ENCODE measurements at regions not wholly inside any gene's neighbourhood (a gene's known extent, or its start where the extent isn't known, plus 50 kb on each side); places are given as distances from the start of the nearest gene placed in this dataset.

- Histone ChIP-seq H4K5ac (ENCODE audit: insufficient read length, low read depth, low read length) (no peak overlapping the region), H3K9ac (ENCODE audit: extremely low read depth, insufficient read length, low read length) (no peak overlapping the region), H2BK20ac (ENCODE audit: low read depth, low read length, poor library complexity, severe bottlenecking) (no peak overlapping the region), H3K79me2 (ENCODE audit: insufficient read depth, low read length) (no peaks in the 10 kb centered on the region), H2AK5ac (ENCODE audit: insufficient read length, low read length) (no peak overlapping the region), H2BK12ac (ENCODE audit: insufficient read length, low read depth, low read length) (no peak overlapping the region), H3K27ac (ENCODE audit: insufficient read length, low read depth, low read length) (no peak overlapping the region), H3K4ac (ENCODE audit: low read depth, low read length) (no peak overlapping the region), H3K23ac (ENCODE audit: insufficient read length, low read depth, low read length) (no peak overlapping the region), H3K9me3 (ENCODE audit: control insufficient read depth, low read depth, low read length) (no peaks in the 10 kb centered on the region), H2BK120ac (ENCODE audit: low read depth, low read length, poor library complexity, severe bottlenecking) (no peak overlapping the region), H4K8ac (replicated peaks; ENCODE audit: insufficient read length, low read depth, low read length) (no peak overlapping the region), H3K14ac (ENCODE audit: insufficient read depth, low read length) (no peak overlapping the region), H4K20me1 (ENCODE audit: control insufficient read depth, insufficient read depth, insufficient read length) (no peaks in the 10 kb centered on the region), H2BK5ac (ENCODE audit: insufficient read length, low read length) (no peak overlapping the region), H3K4me2 (ENCODE audit: insufficient read depth, insufficient read length, low read length) (no peak overlapping the region), H3K18ac (ENCODE audit: insufficient read length, low read depth, low read length) (no peak overlapping the region), H2BK15ac (ENCODE audit: low read depth, low read length) (no peak overlapping the region), H3T11ph (ENCODE audit: low read length) (no peak overlapping the region), H3K56ac (ENCODE audit: insufficient read length, low read depth, low read length) (no peak overlapping the region), H3K4me1 (ENCODE audit: insufficient read depth, low read length) (peaks cover 14% of the 10 kb centered on the region), H3K79me1 (ENCODE audit: insufficient read depth, low read depth, low read length, poor library complexity, severe bottlenecking) (no peaks in the 10 kb centered on the region), H3K27me3 (ENCODE audit: insufficient read depth, low read length) (no peaks in the 10 kb centered on the region), H4K91ac (ENCODE audit: insufficient read length, low read depth, low read length) (no peak overlapping the region), H2AFZ (ENCODE audit: low read length) (no peak overlapping the region), H3K23me2 (ENCODE audit: insufficient read length, low read depth, low read length, poor library complexity, severe bottlenecking) (no peaks in the 10 kb centered on the region)
- no CpG with 5 or more reads among the region's 5 CpGs for WGBS (ENCODE audit: extremely low coverage, insufficient read length, low lambda C conversion rate)
- Mint-ChIP-seq H3K4me3 (no peak overlapping the region), H3K36me3 (ENCODE audit: insufficient read depth in 1 of 3, low read depth in 3 of 3) (peaks cover 0 to 6% (median 0%) of the 10 kb centered on the region in 3 experiments; a peak in 1 of 7 replicates), H3K27ac (0 out of 7 replicates have a peak overlapping the region, but pooled peaks of 1 of the 3 experiments have one; percentile 42), H3K27me3 (ENCODE audit: low read depth) (no peaks in the 10 kb centered on the region), H3K4me1 (peaks cover 29 to 35% of the 10 kb centered on the region in 2 experiments), H3K9me3 (no peaks in the 10 kb centered on the region; a peak in 1 of 5 replicates)
- DNase-seq: no peak
- TF ChIP-seq CTCF (conservative IDR thresholded peaks at IDR 0.05): no peak
Measured at GRCh38 chr1:90274376-90274775, 279.5 kb downstream of the ZNF326 start.
